VCaP (cell line): ENCODE measurements at regions not wholly inside any gene's neighbourhood (a gene's known extent, or its start where the extent isn't known, plus 50 kb on each side); places are given as distances from the start of the nearest gene placed in this dataset.
A peak's percentile ranks its signal among the peaks of the same experiment; 100 is the strongest.

Experiments used
- H3K27ac ChIP-seq: fragments of 450-650 bp; 2 replicates; pipeline ENCODE4 v1.5.1; 2017
- TF ChIP-seq, protein P1 (sequence below): fragments of 450-650 bp; conservative IDR thresholded peaks from 2 replicates; pipeline ENCODE4 v1.5.1; 2017; ENCODE audit warnings: mild to moderate bottlenecking, moderate library complexity

- no peak overlapping the region for H3K27ac ChIP-seq
- TF ChIP-seq, protein P1, sequence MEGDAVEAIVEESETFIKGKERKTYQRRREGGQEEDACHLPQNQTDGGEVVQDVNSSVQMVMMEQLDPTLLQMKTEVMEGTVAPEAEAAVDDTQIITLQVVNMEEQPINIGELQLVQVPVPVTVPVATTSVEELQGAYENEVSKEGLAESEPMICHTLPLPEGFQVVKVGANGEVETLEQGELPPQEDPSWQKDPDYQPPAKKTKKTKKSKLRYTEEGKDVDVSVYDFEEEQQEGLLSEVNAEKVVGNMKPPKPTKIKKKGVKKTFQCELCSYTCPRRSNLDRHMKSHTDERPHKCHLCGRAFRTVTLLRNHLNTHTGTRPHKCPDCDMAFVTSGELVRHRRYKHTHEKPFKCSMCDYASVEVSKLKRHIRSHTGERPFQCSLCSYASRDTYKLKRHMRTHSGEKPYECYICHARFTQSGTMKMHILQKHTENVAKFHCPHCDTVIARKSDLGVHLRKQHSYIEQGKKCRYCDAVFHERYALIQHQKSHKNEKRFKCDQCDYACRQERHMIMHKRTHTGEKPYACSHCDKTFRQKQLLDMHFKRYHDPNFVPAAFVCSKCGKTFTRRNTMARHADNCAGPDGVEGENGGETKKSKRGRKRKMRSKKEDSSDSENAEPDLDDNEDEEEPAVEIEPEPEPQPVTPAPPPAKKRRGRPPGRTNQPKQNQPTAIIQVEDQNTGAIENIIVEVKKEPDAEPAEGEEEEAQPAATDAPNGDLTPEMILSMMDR, result no peak
Observed at GRCh38 chr13:67421475-67421874, 191.3 kb upstream of the PCDH9 start.

DNA sequence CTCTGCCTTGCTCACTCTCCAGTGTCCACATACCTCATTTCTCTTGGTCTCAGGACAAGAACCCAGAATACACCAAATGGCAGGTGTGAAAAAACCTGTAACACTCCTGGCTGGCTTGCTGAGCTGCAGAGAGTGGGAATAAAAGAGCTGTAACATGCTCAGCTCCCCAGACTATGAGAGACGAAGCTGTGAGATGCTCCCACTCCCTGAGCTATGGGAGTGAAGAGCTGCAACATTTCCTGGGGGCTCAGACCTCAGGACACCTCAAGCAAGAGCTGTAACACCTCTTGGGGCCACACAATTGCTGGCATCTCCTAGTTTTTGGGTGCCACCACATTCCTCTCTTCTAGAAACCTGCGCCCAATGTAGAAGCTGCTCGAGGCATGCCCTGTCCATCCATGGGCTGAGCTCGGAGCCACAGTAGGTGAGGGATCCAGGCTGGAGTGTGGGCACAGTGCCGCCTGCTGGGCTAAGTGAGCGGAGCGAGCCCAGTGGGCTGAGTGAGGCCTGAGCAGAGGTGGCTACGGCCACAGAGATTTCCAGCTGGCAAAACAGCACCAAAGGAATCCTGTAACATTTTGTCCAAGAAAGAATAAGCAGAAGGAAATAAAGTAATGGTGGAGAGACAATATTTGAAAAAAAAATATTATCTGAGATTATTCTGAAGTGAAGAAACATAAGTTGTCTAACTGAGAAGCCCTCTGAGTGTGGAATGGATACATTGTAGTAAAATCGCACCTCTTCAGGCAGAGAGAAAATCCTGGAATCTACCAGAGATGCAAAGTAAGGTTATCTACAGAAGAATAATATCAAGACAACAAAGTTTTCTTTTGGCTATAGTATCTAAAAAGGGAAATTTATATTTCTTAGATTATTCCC lies 186.2 kb upstream of the PCDH9 start:
- H3K27ac ChIP-seq, result no peak overlapping the region
- TF ChIP-seq, protein P1, result peak; percentile 3; the same call in 1 of the 2 replicates

GRCh38 chr13:67410645-67411044 lies 180.5 kb upstream of the PCDH9 start:
- TF ChIP-seq, protein P1, result no peak
- H3K27ac ChIP-seq, result no peak overlapping the region

DNA sequence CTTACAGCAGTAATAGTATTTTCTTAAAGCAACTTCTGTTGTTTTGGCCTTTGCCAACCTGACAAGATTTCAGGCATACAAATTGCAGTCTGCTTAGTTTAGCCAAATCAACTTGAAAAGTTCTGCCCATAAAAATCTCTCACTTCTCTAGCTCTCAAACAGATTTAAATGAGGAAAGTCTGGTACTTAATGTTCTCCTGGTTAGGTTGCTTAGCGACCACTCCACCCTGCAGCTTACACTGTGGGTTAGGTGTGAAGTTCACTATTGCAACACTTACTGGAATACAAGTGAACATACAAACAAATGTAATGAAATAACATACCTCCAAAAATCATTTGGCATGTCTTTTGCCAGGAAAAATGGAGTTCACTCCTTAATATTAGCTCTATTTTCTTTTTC lies 178.7 kb upstream of the PCDH9 start:
- TF ChIP-seq, protein P1, result no peak
- no peak overlapping the region for H3K27ac ChIP-seq

DNA sequence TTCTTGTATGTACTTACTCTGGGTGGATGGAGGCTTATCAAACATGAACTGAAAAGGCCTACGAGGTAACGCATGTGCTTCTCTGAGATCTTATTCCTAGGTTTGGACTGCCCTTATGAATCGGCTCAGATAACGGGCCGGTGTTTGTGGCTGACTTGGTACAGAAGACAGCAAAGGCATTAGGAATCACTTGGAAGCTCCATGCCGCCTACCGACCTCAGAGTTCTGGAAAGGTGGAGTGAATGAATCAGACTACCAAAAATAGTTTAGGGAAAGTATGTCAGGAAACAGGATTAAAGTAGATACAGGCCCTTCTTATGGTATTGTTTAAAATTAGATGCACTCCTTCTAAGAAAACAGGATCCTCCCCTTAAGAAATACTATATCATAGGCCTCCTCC lies 172.4 kb upstream of the PCDH9 start:
- H3K27ac ChIP-seq, result no peak overlapping the region
- TF ChIP-seq, protein P1, result no peak

GRCh38 chr13:67395577-67395976 lies 165.4 kb upstream of the PCDH9 start:
- H3K27ac ChIP-seq, result no peak overlapping the region
- TF ChIP-seq, protein P1, result no peak

DNA sequence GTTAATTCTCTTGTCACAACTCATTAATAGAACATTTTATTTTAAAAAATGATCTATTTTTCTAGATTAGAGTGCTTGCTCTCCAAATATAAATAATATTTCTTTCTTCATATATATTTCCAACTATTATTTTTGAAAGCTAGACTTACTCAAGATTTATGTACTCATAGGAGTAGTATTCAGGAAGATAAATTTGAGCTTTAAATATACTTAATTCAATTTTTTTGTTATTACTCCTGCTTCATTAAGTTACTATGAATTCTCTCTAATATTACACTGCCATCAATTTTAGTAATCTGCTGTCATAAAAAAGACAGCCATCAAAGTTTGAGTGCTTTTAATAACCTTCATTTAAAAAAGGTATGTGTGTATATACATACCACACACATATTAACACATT lies 161.9 kb upstream of the PCDH9 start:
- no peak overlapping the region for H3K27ac ChIP-seq
- TF ChIP-seq, protein P1, result no peak
